ENCODE measurements at regions not wholly inside any gene's neighbourhood (a gene's known extent, or its start where the extent isn't known, plus 50 kb on each side); places are given as distances from the start of the nearest gene placed in this dataset.

DNA sequence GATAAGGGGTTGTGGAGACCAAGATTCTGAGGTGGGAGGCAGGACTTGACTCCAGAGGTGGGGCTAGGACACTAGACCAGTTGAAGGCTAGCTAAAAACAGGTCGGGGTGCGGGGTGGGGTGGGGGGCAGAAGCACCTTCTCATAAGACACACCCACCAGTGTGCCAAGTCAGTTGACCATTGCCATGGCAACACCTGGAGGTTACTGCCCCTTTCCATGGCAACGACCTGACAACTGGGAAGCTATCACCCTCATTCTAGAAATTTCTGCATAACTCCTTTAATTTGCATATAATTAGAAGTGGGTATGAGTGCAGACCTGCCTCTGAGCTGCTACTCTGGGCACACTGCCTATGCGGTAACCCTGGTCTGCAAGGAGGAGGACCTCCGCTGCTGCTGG, 53.9 kb upstream of the ALOX12 start:
- Histone ChIP-seq H3K9me3 (ENCODE audit: control insufficient read depth, insufficient read depth, low read depth, low read length) (no peaks in the 10 kb centered on the region), H3K4me1 (ENCODE audit: control insufficient read depth, insufficient read depth, low read length) (no peaks in the 10 kb centered on the region), H3K36me3 (ENCODE audit: control insufficient read depth, insufficient read depth, low read length) (no peaks in the 10 kb centered on the region), H3K27ac (ENCODE audit: low read length) (no peak overlapping the region), H3K27me3 (ENCODE audit: control insufficient read depth, insufficient read depth, low read length) (no peaks in the 10 kb centered on the region), H3K4me3 (ENCODE audit: low read depth in 2 of 2, low read length in 2 of 2) (no peak overlapping the region)
- ATAC-seq, result no peak
- TF ChIP-seq, protein P1, sequence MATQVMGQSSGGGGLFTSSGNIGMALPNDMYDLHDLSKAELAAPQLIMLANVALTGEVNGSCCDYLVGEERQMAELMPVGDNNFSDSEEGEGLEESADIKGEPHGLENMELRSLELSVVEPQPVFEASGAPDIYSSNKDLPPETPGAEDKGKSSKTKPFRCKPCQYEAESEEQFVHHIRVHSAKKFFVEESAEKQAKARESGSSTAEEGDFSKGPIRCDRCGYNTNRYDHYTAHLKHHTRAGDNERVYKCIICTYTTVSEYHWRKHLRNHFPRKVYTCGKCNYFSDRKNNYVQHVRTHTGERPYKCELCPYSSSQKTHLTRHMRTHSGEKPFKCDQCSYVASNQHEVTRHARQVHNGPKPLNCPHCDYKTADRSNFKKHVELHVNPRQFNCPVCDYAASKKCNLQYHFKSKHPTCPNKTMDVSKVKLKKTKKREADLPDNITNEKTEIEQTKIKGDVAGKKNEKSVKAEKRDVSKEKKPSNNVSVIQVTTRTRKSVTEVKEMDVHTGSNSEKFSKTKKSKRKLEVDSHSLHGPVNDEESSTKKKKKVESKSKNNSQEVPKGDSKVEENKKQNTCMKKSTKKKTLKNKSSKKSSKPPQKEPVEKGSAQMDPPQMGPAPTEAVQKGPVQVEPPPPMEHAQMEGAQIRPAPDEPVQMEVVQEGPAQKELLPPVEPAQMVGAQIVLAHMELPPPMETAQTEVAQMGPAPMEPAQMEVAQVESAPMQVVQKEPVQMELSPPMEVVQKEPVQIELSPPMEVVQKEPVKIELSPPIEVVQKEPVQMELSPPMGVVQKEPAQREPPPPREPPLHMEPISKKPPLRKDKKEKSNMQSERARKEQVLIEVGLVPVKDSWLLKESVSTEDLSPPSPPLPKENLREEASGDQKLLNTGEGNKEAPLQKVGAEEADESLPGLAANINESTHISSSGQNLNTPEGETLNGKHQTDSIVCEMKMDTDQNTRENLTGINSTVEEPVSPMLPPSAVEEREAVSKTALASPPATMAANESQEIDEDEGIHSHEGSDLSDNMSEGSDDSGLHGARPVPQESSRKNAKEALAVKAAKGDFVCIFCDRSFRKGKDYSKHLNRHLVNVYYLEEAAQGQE (IDR thresholded peaks at IDR 0.05; ENCODE audit: insufficient read depth in 1 of 2, low read depth in 2 of 2, low read length in 1 of 2), result no peak
- TF ChIP-seq, protein P2, sequence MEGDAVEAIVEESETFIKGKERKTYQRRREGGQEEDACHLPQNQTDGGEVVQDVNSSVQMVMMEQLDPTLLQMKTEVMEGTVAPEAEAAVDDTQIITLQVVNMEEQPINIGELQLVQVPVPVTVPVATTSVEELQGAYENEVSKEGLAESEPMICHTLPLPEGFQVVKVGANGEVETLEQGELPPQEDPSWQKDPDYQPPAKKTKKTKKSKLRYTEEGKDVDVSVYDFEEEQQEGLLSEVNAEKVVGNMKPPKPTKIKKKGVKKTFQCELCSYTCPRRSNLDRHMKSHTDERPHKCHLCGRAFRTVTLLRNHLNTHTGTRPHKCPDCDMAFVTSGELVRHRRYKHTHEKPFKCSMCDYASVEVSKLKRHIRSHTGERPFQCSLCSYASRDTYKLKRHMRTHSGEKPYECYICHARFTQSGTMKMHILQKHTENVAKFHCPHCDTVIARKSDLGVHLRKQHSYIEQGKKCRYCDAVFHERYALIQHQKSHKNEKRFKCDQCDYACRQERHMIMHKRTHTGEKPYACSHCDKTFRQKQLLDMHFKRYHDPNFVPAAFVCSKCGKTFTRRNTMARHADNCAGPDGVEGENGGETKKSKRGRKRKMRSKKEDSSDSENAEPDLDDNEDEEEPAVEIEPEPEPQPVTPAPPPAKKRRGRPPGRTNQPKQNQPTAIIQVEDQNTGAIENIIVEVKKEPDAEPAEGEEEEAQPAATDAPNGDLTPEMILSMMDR (IDR thresholded peaks at IDR 0.05), result no peak
- TF ChIP-seq POLR2AphosphoS5 (IDR thresholded peaks at IDR 0.05; ENCODE audit: low read depth, low read length), result no peak
- in situ Hi-C loops (cut with HindIII; ENCODE audit: low pct_unique_long_range_greater_than_20kb, low sequenced_read_pairs), result no loop called here
- POLR2A ChIA-PET, result interaction anchor here (0.6 kb wide), 1 partner anchor 35 kb away, joined by 3 read pairs; no protein-coding TSS in a partner anchor
- BruUV-seq (replicated peaks), result no TSS peak
- CTCF ChIA-PET, result interaction anchor here (1.1 to 1.4 kb wide), 2 partner anchors 31 to 235 kb away, joined by 3 to 5 read pairs; no protein-coding TSS in a partner anchor
- no peak for DNase-seq (ENCODE audit: low read depth, low spot score)
- intact Hi-C loops (cut with micrococcal nuclease; ENCODE audit: unreplicated experiment), result no loop called here

DNA sequence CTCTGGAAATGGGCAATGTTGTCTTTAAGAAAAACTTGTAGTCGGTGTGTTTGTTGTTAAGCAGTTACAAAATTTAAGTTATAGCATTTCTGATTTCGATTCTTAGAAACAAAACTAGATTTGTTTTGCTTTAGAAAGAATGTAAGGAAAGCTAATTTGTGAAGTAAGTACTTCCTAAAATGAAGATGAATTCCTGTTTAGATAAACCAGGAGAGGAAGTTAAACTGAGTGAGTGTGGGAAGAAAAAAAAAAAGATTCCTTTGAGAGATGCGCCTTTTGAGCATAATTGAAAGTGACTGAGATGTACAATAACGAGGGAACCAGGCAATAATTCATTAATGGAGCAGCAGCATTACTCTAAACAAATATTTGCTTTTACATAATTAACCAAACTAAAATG, 52.4 kb upstream of the ALOX12 start:
- no peak overlapping the region for H3K4me3 ChIP-seq (ENCODE audit: low read depth in 2 of 2, low read length in 2 of 2)
- H3K27ac ChIP-seq (ENCODE audit: low read length), result no peak overlapping the region
- H3K4me1 ChIP-seq (ENCODE audit: control insufficient read depth, insufficient read depth, low read length), result no peaks in the 10 kb centered on the region
- in situ Hi-C loops (cut with HindIII; ENCODE audit: low pct_unique_long_range_greater_than_20kb, low sequenced_read_pairs) (no loop called here), intact Hi-C loops (cut with micrococcal nuclease; ENCODE audit: unreplicated experiment) (no loop called here)
- ChIA-PET CTCF (interaction anchor here (0.7 kb wide), 1 partner anchor 129 kb away, joined by 3 read pairs; no protein-coding TSS in a partner anchor), POLR2A (no interaction called here)
- BruUV-seq (replicated peaks), result no TSS peak
- no peaks in the 10 kb centered on the region for H3K36me3 ChIP-seq (ENCODE audit: control insufficient read depth, insufficient read depth, low read length)
- TF ChIP-seq POLR2AphosphoS5 (IDR thresholded peaks at IDR 0.05; ENCODE audit: low read depth, low read length) (no peak), TCF7L2 (IDR thresholded peaks at IDR 0.05; ENCODE audit: low read depth, low read length) (no peak), SIN3A (IDR thresholded peaks at IDR 0.05; ENCODE audit: borderline replicate concordance, insufficient read depth, low read depth, low read length) (no peak)
- TF ChIP-seq, protein P2 (IDR thresholded peaks at IDR 0.05), result no peak
- TF ChIP-seq, protein P1 (IDR thresholded peaks at IDR 0.05; ENCODE audit: insufficient read depth in 1 of 2, low read depth in 2 of 2, low read length in 1 of 2), result no peak
- DNase-seq (ENCODE audit: low read depth, low spot score) (no peak), ATAC-seq (no peak)
- H3K9me3 ChIP-seq (ENCODE audit: control insufficient read depth, insufficient read depth, low read depth, low read length), result no peaks in the 10 kb centered on the region
- no peaks in the 10 kb centered on the region for H3K27me3 ChIP-seq (ENCODE audit: control insufficient read depth, insufficient read depth, low read length)
